PC-3 (cell line): ENCODE measurements at regions not wholly inside any gene's neighbourhood (a gene's known extent, or its start where the extent isn't known, plus 50 kb on each side); places are given as distances from the start of the nearest gene placed in this dataset.

Source experiments
- ATAC-seq: fragments of 200-7000 bp; cut with Tn5 transposase; 2 replicates; pipeline ENCODE4 v1.9.1; 2020; ENCODE audit warnings: mild to moderate bottlenecking, moderate library complexity
- BruUV-seq: library from RNA; stranded (reverse); fragments of 400-500 nt; replicated peaks from 2 replicates; lab custom pipeline; 2021; lab: Mats Ljungman, UMichigan
- CTCF ChIA-PET: fragments of 300-600 bp; sonication (Branson Sonifier 250); formaldehyde crosslinking; loops from one replicate; lab custom pipeline; 2022; ENCODE audit warnings: antibody characterized with exemption; lab: Charles Lee
- POLR2A ChIA-PET: fragments of 300-600 bp; sonication (Branson Sonifier 250); formaldehyde crosslinking; loops from one replicate; lab custom pipeline; 2022; ENCODE audit warnings: antibody characterized with exemption; ENCODE audit not compliant: unreplicated experiment; lab: Charles Lee
- DNase-seq: peaks from one replicate; pipeline ENCODE4 v3.0.0-alpha.2; 2015
- H2AFZ ChIP-seq: fragments of 300-600 bp; sonication (generic); 2 replicates; pipeline ENCODE4 v1.6.0; 2016; ENCODE audit warnings: antibody characterized with exemption, low read length
- H3F3A ChIP-seq: fragments of 300-600 bp; sonication (generic); one replicate; pipeline ENCODE4 v1.6.0; 2017; ENCODE audit warnings: antibody characterized with exemption, low read length, control low read depth, mild to moderate bottlenecking; ENCODE audit not compliant: unreplicated experiment
- H3K27ac ChIP-seq: fragments of 300-600 bp; sonication (generic); 2 replicates; pipeline ENCODE4 v1.5.1; 2016; ENCODE audit warnings: mild to moderate bottlenecking, low read length
- H3K27me3 ChIP-seq: fragments of 300-600 bp; sonication (generic); 2 replicates; pipeline ENCODE4 v1.6.1; 2016; ENCODE audit warnings: low read length, mixed read lengths
- H3K36me3 ChIP-seq: fragments of 300-600 bp; sonication (generic); 2 replicates; pipeline ENCODE4 v1.6.1; 2016; ENCODE audit warnings: low read depth, mixed run types, low read length, mixed read lengths
- H3K4me1 ChIP-seq: fragments of 300-600 bp; sonication (generic); 2 replicates; pipeline ENCODE4 v1.5.1; 2016; ENCODE audit warnings: low read length; ENCODE audit not compliant: insufficient read depth
- H3K4me2 ChIP-seq: fragments of 300-600 bp; sonication (generic); 2 replicates; pipeline ENCODE4 v1.6.0; 2016; ENCODE audit warnings: low read length
- H3K4me3 ChIP-seq: fragments of 300-600 bp; sonication (generic); 2 replicates; pipeline ENCODE4 v1.5.1; 2016; ENCODE audit warnings: mild to moderate bottlenecking, low read length, mixed read lengths
- H3K79me2 ChIP-seq: fragments of 300-600 bp; sonication (generic); 2 replicates; pipeline ENCODE4 v1.6.1; 2017; ENCODE audit warnings: low read length, mixed read lengths
- H3K9ac ChIP-seq: fragments of 300-600 bp; sonication (generic); 2 replicates; pipeline ENCODE4 v1.6.0; 2016; ENCODE audit warnings: mild to moderate bottlenecking, low read length
- H3K9me2 ChIP-seq: fragments of 300-600 bp; sonication (generic); replicated peaks from 2 replicates; pipeline ENCODE4 v1.6.1; 2016; ENCODE audit warnings: mixed run types, low read length, mixed read lengths
- H3K9me3 ChIP-seq: fragments of 300-600 bp; sonication (generic); 2 replicates; pipeline ENCODE4 v1.6.1; 2016; ENCODE audit warnings: low read length, mixed read lengths
- H4K20me1 ChIP-seq: fragments of 300-600 bp; sonication (generic); 2 replicates; pipeline ENCODE4 v1.6.1; 2016; ENCODE audit warnings: low read length, mixed read lengths
- CTCF ChIP-seq: fragments of 300-600 bp; sonication (generic); conservative IDR thresholded peaks from 2 replicates; pipeline ENCODE4 v1.5.1; 2017; ENCODE audit warnings: antibody characterized with exemption, low read depth, mild to moderate bottlenecking, low read length
- EZH2 ChIP-seq: fragments of 300-600 bp; sonication (generic); IDR thresholded peaks from one replicate; pipeline ENCODE4 v1.6.1; 2017; ENCODE audit warnings: antibody characterized with exemption, mild to moderate bottlenecking, low read length; ENCODE audit not compliant: unreplicated experiment
- EZH2phosphoT487 ChIP-seq: fragments of 300-600 bp; sonication (generic); IDR thresholded peaks from 2 replicates; pipeline ENCODE4 v1.6.1; 2018; ENCODE audit warnings: mild to moderate bottlenecking, antibody characterized with exemption, low read length, borderline replicate concordance
- intact Hi-C: fragments of 100-400 bp; cut with micrococcal nuclease; formaldehyde crosslinking; loops from 2 replicates; pipeline ENCODE4 v1.9.0; 2023

- Histone ChIP-seq H3K27ac (no peak overlapping the region), H3K36me3 (no peaks in the 10 kb centered on the region), H3K9ac (no peak overlapping the region), H3K79me2 (no peaks in the 10 kb centered on the region), H4K20me1 (no peaks in the 10 kb centered on the region), H3F3A (no peaks in the 10 kb centered on the region), H3K4me3 (no peak overlapping the region), H3K27me3 (no peaks in the 10 kb centered on the region), H2AFZ (no peak overlapping the region), H3K4me2 (no peak overlapping the region), H3K9me2 (no peaks in the 10 kb centered on the region), H3K9me3 (no peaks in the 10 kb centered on the region), H3K4me1 (peaks cover 26% of the 10 kb centered on the region)
- intact Hi-C loops = no loop called here
- CTCF ChIA-PET = no interaction called here
- DNase-seq = no peak
- no peak for ATAC-seq
- POLR2A ChIA-PET = no interaction called here
- no peak for TF ChIP-seq EZH2phosphoT487
- no peak for TF ChIP-seq CTCF
- no peak for TF ChIP-seq EZH2
- BruUV-seq = no TSS peak
Measured at GRCh38 chr1:29583727-29584126, 347.4 kb downstream of the PTPRU start.

- H3K27ac ChIP-seq = no peak overlapping the region
- intact Hi-C loops = no loop called here
- peaks cover 23% of the 10 kb centered on the region for H3K4me1 ChIP-seq
- no peaks in the 10 kb centered on the region for H4K20me1 ChIP-seq
- H3K9me2 ChIP-seq = no peaks in the 10 kb centered on the region
- no peaks in the 10 kb centered on the region for H3K79me2 ChIP-seq
- ATAC-seq (no peak), DNase-seq (no peak)
- H3K4me3 ChIP-seq = no peak overlapping the region
- no peak overlapping the region for H2AFZ ChIP-seq
- no peak overlapping the region for H3K9ac ChIP-seq
- H3K9me3 ChIP-seq = no peaks in the 10 kb centered on the region
- H3K4me2 ChIP-seq = no peak overlapping the region
- no peaks in the 10 kb centered on the region for H3F3A ChIP-seq
- TF ChIP-seq EZH2 (no peak), EZH2phosphoT487 (no peak), CTCF (no peak)
- H3K27me3 ChIP-seq = no peaks in the 10 kb centered on the region
- H3K36me3 ChIP-seq = no peaks in the 10 kb centered on the region
- CTCF ChIA-PET = no interaction called here
- BruUV-seq = no TSS peak
- POLR2A ChIA-PET = no interaction called here
Measured at GRCh38 chr1:29581256-29581655, 344.9 kb downstream of the PTPRU start.

GRCh38 chr1:29579821-29580425, 343.6 kb downstream of the PTPRU start:
- ChIA-PET CTCF (no interaction called here), POLR2A (no interaction called here)
- peak; percentile 59 for ATAC-seq
- Histone ChIP-seq H3K27ac (no peak overlapping the region), H4K20me1 (no peaks in the 10 kb centered on the region), H3K9me2 (no peaks in the 10 kb centered on the region), H3K9me3 (no peaks in the 10 kb centered on the region), H3F3A (no peaks in the 10 kb centered on the region), H3K79me2 (no peaks in the 10 kb centered on the region), H3K36me3 (no peaks in the 10 kb centered on the region), H3K4me3 (no peak overlapping the region), H2AFZ (no peak overlapping the region), H3K4me1 (peaks cover 36% of the 10 kb centered on the region), H3K9ac (no peak overlapping the region), H3K4me2 (peak overlapping the region; percentile 25; the same call in 1 of the 2 replicates), H3K27me3 (no peaks in the 10 kb centered on the region)
- DNase-seq = peak; percentile 76
- intact Hi-C loops = no loop called here
- no TSS peak for BruUV-seq
- no peak for TF ChIP-seq EZH2
- TF ChIP-seq CTCF = no peak
- TF ChIP-seq EZH2phosphoT487 = no peak
